ENCODE measurements at regions not wholly inside any gene's neighbourhood (a gene's known extent, or its start where the extent isn't known, plus 50 kb on each side); places are given as distances from the start of the nearest gene placed in this dataset.

- H3K4me3 ChIP-seq (ENCODE audit: low read depth, low read length) = no peak overlapping the region
- no peak for TF ChIP-seq CTCF (IDR thresholded peaks at IDR 0.05; ENCODE audit: borderline replicate concordance, insufficient read depth, low read depth, low read length)
Measured at GRCh38 chr2:15864176-15864769, 76.1 kb upstream of the MYCN start.

DNA sequence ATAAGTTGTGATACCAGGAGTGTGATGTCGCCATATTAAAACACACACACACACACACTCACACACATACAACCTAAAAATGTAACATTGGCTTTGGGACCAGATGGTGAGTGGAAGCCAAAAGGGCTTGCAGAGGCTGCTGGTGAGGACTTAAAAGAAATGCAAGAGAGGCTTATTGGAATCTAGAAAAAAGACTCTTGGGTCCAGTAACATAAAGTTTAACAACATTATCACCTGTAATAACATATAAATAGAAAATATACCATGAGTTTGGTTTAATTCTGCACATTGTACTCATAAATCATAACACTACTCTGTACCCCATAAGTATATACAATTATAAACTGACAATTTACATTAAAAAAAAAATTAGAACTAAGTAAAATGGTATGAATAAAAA, 74.4 kb upstream of the MYCN start:
- no peak for TF ChIP-seq CTCF (IDR thresholded peaks at IDR 0.05; ENCODE audit: borderline replicate concordance, insufficient read depth, low read depth, low read length)
- no peak overlapping the region for H3K4me3 ChIP-seq (ENCODE audit: low read depth, low read length)

- no peak overlapping the region for H3K4me3 ChIP-seq (ENCODE audit: low read depth, low read length)
- TF ChIP-seq CTCF (IDR thresholded peaks at IDR 0.05; ENCODE audit: borderline replicate concordance, insufficient read depth, low read depth, low read length) = no peak
Measured at GRCh38 chr2:15866563-15867193, 73.7 kb upstream of the MYCN start.

GRCh38 chr2:15867194-15868171, 72.9 kb upstream of the MYCN start:
- TF ChIP-seq CTCF (IDR thresholded peaks at IDR 0.05; ENCODE audit: borderline replicate concordance, insufficient read depth, low read depth, low read length) = no peak
- no peak overlapping the region for H3K4me3 ChIP-seq (ENCODE audit: low read depth, low read length)

GRCh38 chr2:15868186-15868585, 72.2 kb upstream of the MYCN start:
- TF ChIP-seq CTCF (IDR thresholded peaks at IDR 0.05; ENCODE audit: borderline replicate concordance, insufficient read depth, low read depth, low read length) = no peak
- no peak overlapping the region for H3K4me3 ChIP-seq (ENCODE audit: low read depth, low read length)

GRCh38 chr2:15868704-15869103, 71.6 kb upstream of the MYCN start:
- no peak overlapping the region for H3K4me3 ChIP-seq (ENCODE audit: low read depth, low read length)
- TF ChIP-seq CTCF (IDR thresholded peaks at IDR 0.05; ENCODE audit: borderline replicate concordance, insufficient read depth, low read depth, low read length) = no peak

Measured in GM12875 (cell line).